Transverse colon (tissue), 4 donors: ENCODE measurements at regions not wholly inside any gene's neighbourhood (a gene's known extent, or its start where the extent isn't known, plus 50 kb on each side); places are given as distances from the start of the nearest gene placed in this dataset.

ENCODE experiments used
- DNase-seq: peaks from one replicate; pipeline ENCODE4 v3.0.0-alpha.2; 2019
- H3K27ac ChIP-seq, 4 donors: fragments of 200-600 bp; sonication (generic); 2 replicates each; pipeline ENCODE4 v1.5.1; 2016 to 2018; ENCODE audit warnings: inconsistent platforms in 4 of 4
- H3K27me3 ChIP-seq: fragments of 200-600 bp; sonication (generic); 2 replicates; pipeline ENCODE4 v1.5.1; 2017; ENCODE audit warnings: inconsistent platforms
- H3K36me3 ChIP-seq, 4 donors: fragments of 200-600 bp; sonication (generic); 2 replicates each; pipeline ENCODE4 v1.5.1; 2017 to 2019; ENCODE audit warnings: inconsistent platforms in 4 of 4
- H3K4me1 ChIP-seq, 4 donors: fragments of 200-600 bp; sonication (generic); 2 replicates each; pipeline ENCODE4 v1.5.1; 2017 to 2020; ENCODE audit warnings: inconsistent platforms in 4 of 4
- H3K4me3 ChIP-seq, 4 donors: fragments of 200-600 bp; sonication (generic); 1 replicate in 1 of 4; 2 replicates in 3 of 4; pipeline versions ENCODE4 v1.5.1 to v1.6.1; 2017 to 2019; ENCODE audit warnings: inconsistent platforms in 4 of 4
- H3K9me3 ChIP-seq, 2 donors: fragments of 200-600 bp; sonication (generic); 2 replicates each; pipeline ENCODE4 v1.5.1; 2017 to 2019; ENCODE audit warnings: inconsistent platforms in 2 of 2
- EP300 ChIP-seq: sonication (generic); formaldehyde crosslinking; IDR thresholded peaks from one replicate; pipeline ENCODE4 v1.6.1; 2017; ENCODE audit warnings: antibody characterized with exemption, low read depth
- POLR2A ChIP-seq: fragments of 450-650 bp; IDR thresholded peaks from one replicate; pipeline ENCODE4 v1.6.1; 2016; ENCODE audit warnings: antibody characterized with exemption, mild to moderate bottlenecking, moderate library complexity
- POLR2AphosphoS5 ChIP-seq, 3 donors: sonication (generic); formaldehyde crosslinking; IDR thresholded peaks; one replicate each; pipeline ENCODE4 v1.6.1; 2016; ENCODE audit warnings: antibody characterized with exemption in 3 of 3
- WGBS, 2 donors: methylation state at CpG; one replicate each; pipeline ENCODE4 v1.1.5; 2018; ENCODE audit warnings: low coverage in 1 of 2; 5-methylcytosine and 5-hydroxymethylcytosine counted together
- in situ Hi-C, 4 donors: fragments of 200-750 bp; cut with MboI; loops; one replicate each; pipeline versions ENCODE4 v1.15.0 to v1.15.1; 2017; ENCODE audit warnings: low sequenced_read_pairs in 3 of 4, low pct_ligation_motif_present in 1 of 4, low pct_unique_long_range_greater_than_20kb in 1 of 4
- intact Hi-C: fragments of 100-400 bp; cut with DNase I; formaldehyde crosslinking; loops from one replicate; pipeline ENCODE4 v1.15.1; 2023; ENCODE audit warnings: low total_unique reads
- TF ChIP-seq, protein P1 (sequence below), 5 experiments: fragments of 200-600 bp in 3 of 5; fragments of 450-650 bp in 2 of 5; sonication (generic) in 3 of 5; IDR thresholded peaks; 1 replicate in 2 of 5; 2 replicates in 3 of 5; pipeline ENCODE4 v1.5.1; 2016 to 2017; ENCODE audit warnings: antibody characterized with exemption in 5 of 5, inconsistent platforms in 3 of 5, mild to moderate bottlenecking in 2 of 5, moderate library complexity in 1 of 5

DNA sequence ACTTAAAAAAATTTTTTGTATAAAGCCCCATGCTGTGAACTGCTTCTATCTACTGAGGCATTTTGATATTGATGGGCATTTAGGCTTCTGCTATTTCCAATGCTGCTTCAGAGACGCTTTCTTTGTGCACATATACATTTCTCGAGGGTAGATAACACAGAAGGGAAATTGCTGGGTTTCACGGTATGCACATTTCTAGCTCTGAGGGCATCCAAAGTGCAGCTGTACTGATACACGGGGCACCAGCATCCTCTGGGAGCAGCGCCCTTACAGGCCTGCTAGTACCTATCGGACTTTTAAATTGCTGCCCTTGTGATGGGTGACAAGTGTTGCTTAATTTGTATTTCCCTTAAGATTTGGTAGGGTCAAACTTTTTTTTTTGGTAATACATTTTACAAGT, 88.6 kb downstream of the KCTD15 start:
- no peaks in the 10 kb centered on the region for H3K4me1 ChIP-seq
- TF ChIP-seq POLR2AphosphoS5 (IDR thresholded peaks at IDR 0.05) (no peak), POLR2A (no peak)
- H3K36me3 ChIP-seq: no peaks in the 10 kb centered on the region
- H3K4me3 ChIP-seq: no peak overlapping the region
- WGBS, 2 donors: 71 to 87% methylated on average over 6 of the region's 6 CpGs
- no peak for DNase-seq
- no peaks in the 10 kb centered on the region for H3K27me3 ChIP-seq
- intact Hi-C loops: no loop called here
- H3K27ac ChIP-seq: no peak overlapping the region
- no peaks in the 10 kb centered on the region for H3K9me3 ChIP-seq
- in situ Hi-C loops: no loop called here

DNA sequence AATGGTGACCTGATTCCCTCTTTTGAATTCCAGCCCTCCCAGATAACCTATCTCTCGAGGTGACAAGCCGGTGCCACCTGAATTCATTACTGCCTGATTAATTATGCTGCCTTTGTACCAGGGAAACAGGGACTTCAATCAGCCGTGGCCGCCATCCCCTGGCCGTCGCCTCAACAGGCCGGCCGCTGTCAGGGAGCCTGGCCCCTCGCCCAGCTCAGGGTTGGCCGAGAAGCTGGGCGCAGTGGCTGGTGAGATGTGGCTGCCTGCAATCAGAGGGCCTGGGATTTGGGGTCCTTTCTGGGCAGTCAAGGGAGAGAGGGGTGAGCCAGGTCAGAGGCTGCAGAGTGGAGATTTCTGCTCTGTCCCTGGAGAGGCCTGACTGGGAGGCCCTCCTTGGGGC, 91.2 kb downstream of the KCTD15 start:
- TF ChIP-seq, protein P1, sequence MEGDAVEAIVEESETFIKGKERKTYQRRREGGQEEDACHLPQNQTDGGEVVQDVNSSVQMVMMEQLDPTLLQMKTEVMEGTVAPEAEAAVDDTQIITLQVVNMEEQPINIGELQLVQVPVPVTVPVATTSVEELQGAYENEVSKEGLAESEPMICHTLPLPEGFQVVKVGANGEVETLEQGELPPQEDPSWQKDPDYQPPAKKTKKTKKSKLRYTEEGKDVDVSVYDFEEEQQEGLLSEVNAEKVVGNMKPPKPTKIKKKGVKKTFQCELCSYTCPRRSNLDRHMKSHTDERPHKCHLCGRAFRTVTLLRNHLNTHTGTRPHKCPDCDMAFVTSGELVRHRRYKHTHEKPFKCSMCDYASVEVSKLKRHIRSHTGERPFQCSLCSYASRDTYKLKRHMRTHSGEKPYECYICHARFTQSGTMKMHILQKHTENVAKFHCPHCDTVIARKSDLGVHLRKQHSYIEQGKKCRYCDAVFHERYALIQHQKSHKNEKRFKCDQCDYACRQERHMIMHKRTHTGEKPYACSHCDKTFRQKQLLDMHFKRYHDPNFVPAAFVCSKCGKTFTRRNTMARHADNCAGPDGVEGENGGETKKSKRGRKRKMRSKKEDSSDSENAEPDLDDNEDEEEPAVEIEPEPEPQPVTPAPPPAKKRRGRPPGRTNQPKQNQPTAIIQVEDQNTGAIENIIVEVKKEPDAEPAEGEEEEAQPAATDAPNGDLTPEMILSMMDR (IDR thresholded peaks at IDR 0.05): no peak
- no peak for TF ChIP-seq EP300
- TF ChIP-seq POLR2AphosphoS5 (IDR thresholded peaks at IDR 0.05): no peak
- no peak for TF ChIP-seq POLR2A
- intact Hi-C loops: no loop called here
- Histone ChIP-seq H3K9me3 (no peaks in the 10 kb centered on the region), H3K27ac (no peak overlapping the region), H3K36me3 (no peaks in the 10 kb centered on the region), H3K4me3 (no peak overlapping the region), H3K27me3 (no peaks in the 10 kb centered on the region), H3K4me1 (no peaks in the 10 kb centered on the region)
- 82% methylated on average over 9 of the region's 11 CpGs; no CpG with 5 or more reads in 1 of the 2 donors for WGBS, 2 donors
- in situ Hi-C loops: no loop called here
- DNase-seq: no peak

DNA sequence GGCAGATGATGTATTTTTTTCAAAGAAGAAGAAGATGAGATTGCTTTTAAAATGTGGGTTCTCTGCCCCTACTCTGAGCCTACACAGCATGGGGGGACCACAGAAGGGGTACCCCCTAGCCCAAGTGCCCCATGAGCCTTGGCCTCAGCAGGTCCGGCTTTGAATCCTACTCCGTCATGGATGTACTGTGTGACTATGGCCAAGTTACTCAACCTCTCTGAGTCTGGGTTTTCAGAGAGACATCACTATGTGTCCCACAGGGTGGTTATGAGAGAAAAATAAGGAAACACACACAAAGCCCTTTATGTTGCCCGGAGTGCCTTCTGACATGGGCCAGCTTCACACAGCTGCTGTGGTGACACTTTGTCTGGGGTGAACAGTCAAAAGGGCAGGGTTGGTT, 92.0 kb downstream of the KCTD15 start:
- Histone ChIP-seq H3K27me3 (no peaks in the 10 kb centered on the region), H3K9me3 (no peaks in the 10 kb centered on the region), H3K4me1 (no peaks in the 10 kb centered on the region), H3K36me3 (no peaks in the 10 kb centered on the region), H3K4me3 (no peak overlapping the region), H3K27ac (no peak overlapping the region)
- intact Hi-C loops: no loop called here
- TF ChIP-seq, protein P1 (IDR thresholded peaks at IDR 0.05): no peak
- TF ChIP-seq POLR2AphosphoS5 (IDR thresholded peaks at IDR 0.05) (no peak), EP300 (no peak), POLR2A (no peak)
- DNase-seq: no peak
- WGBS, 2 donors: 90% methylated on average over 3 of the region's 3 CpGs; no CpG with 5 or more reads in 1 of the 2 donors
- in situ Hi-C loops: no loop called here

DNA sequence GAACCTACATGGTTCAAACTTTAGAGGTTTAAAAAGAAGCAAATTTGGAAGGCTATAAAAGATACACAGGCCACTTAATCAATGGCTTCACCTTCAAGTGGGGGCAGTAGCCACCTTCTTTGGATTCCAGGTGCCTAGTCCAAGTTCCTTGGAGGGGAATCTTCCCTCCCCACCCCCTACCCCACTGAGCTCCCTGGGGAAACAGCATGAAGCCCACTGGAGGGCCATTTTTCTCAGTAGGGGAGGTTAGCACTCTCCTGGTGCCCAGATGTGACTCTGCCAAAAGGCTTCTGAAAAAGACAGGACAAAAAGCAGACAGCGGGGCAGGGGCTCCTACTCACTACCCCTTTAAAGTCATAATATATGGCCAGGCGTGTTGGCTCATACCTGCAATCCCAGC, 93.9 kb downstream of the KCTD15 start:
- Histone ChIP-seq H3K27ac (no peak overlapping the region), H3K27me3 (no peaks in the 10 kb centered on the region), H3K9me3 (no peaks in the 10 kb centered on the region), H3K4me3 (no peak overlapping the region), H3K4me1 (no peaks in the 10 kb centered on the region), H3K36me3 (no peaks in the 10 kb centered on the region)
- DNase-seq: no peak
- TF ChIP-seq, protein P1 (IDR thresholded peaks at IDR 0.05): no peak
- TF ChIP-seq POLR2A (no peak), EP300 (no peak), POLR2AphosphoS5 (IDR thresholded peaks at IDR 0.05) (no peak)
- WGBS, 2 donors: 92% methylated on average over 2 of the region's 2 CpGs; no CpG with 5 or more reads in 1 of the 2 donors
- intact Hi-C loops: no loop called here
- in situ Hi-C loops: no loop called here

DNA sequence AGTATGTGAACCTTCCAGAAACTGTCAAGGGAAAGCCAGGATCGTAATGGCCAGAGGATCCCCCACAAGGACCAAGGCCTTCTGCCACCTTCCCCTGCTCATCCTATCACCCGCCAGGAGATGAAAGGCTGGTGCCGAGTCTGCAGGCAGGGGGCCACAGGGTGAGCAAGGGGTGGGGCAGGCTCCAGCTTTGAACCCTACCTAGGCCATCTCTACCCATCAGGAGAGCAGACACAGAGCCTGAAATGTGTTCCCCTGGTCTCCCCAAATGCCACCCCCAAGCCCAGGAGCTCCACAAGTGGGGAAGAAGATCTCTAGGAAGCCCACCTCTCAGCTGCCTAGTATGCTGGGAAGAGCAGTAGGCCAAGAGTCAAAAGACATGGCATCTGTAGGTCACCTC, 95.1 kb downstream of the KCTD15 start:
- Histone ChIP-seq H3K27ac (no peak overlapping the region), H3K36me3 (no peaks in the 10 kb centered on the region)
- WGBS, 2 donors: 92% methylated on average over 3 of the region's 3 CpGs; no CpG with 5 or more reads in 1 of the 2 donors

More for the DNA sequence above, 95.1 kb downstream of the KCTD15 start:
- DNase-seq: no peak
- intact Hi-C loops: no loop called here
- TF ChIP-seq POLR2A (no peak), POLR2AphosphoS5 (IDR thresholded peaks at IDR 0.05) (no peak), EP300 (no peak)
- TF ChIP-seq, protein P1 (IDR thresholded peaks at IDR 0.05): no peak
- Histone ChIP-seq H3K27me3 (no peaks in the 10 kb centered on the region), H3K9me3 (no peaks in the 10 kb centered on the region), H3K4me3 (no peak overlapping the region), H3K4me1 (no peaks in the 10 kb centered on the region)
- in situ Hi-C loops: no loop called here
